ENCODE measurements at regions not wholly inside any gene's neighbourhood (a gene's known extent, or its start where the extent isn't known, plus 50 kb on each side); places are given as distances from the start of the nearest gene placed in this dataset.

DNA sequence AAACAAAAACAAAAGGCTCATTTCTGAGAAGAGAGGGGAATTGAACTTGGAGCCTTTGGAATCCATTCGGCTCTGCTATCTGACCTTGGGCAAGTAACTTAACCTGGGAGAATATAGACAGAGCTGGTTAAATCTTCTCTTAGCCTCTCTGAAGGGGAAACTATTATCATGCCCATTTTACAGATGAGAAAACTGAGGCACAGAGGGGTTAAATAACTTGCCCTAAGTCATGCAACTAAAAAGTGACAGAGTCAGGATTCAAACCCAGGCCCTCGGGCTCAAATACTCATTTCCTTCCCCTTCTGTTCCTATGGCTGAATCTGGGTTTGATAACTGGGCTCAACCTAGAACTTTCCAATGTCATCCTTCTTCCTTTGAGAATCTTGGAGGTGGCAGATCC is 291.3 kb upstream of the MSX2 start:
- 76 to 88% (median 88%) methylated on average over 2 of the region's 2 CpGs for WGBS, 3 donors
- intact Hi-C loops (cut with DNase I), result no loop called here
- DNase-seq, result no peak

GRCh38 chr5:174436750-174437149 is 287.6 kb upstream of the MSX2 start:
- Histone ChIP-seq H3K27ac (no peak overlapping the region), H3K9me3 (no peaks in the 10 kb centered on the region), H3K27me3 (no peaks in the 10 kb centered on the region), H3K4me3 (no peak overlapping the region), H3K4me1 (ENCODE audit: insufficient read depth) (no peaks in the 10 kb centered on the region), H3K36me3 (no peaks in the 10 kb centered on the region)
- DNase-seq, result no peak
- intact Hi-C loops (cut with DNase I), result no loop called here
- WGBS, 3 donors, result 53 to 58% (median 54%) methylated on average over 4 of the region's 4 CpGs
- TF ChIP-seq EP300 (IDR thresholded peaks at IDR 0.05) (no peak), POLR2A (IDR thresholded peaks at IDR 0.05) (no peak), CTCF (IDR thresholded peaks at IDR 0.05) (no peak)

More for the DNA sequence above, 291.3 kb upstream of the MSX2 start:
- no peaks in the 10 kb centered on the region for H3K9me3 ChIP-seq
- no peaks in the 10 kb centered on the region for H3K4me1 ChIP-seq (ENCODE audit: insufficient read depth)
- H3K36me3 ChIP-seq, result no peaks in the 10 kb centered on the region
- H3K4me3 ChIP-seq, result no peak overlapping the region
- H3K27ac ChIP-seq, result no peak overlapping the region
- no peak for TF ChIP-seq CTCF (IDR thresholded peaks at IDR 0.05)
- TF ChIP-seq POLR2A (IDR thresholded peaks at IDR 0.05), result no peak
- no peaks in the 10 kb centered on the region for H3K27me3 ChIP-seq

DNA sequence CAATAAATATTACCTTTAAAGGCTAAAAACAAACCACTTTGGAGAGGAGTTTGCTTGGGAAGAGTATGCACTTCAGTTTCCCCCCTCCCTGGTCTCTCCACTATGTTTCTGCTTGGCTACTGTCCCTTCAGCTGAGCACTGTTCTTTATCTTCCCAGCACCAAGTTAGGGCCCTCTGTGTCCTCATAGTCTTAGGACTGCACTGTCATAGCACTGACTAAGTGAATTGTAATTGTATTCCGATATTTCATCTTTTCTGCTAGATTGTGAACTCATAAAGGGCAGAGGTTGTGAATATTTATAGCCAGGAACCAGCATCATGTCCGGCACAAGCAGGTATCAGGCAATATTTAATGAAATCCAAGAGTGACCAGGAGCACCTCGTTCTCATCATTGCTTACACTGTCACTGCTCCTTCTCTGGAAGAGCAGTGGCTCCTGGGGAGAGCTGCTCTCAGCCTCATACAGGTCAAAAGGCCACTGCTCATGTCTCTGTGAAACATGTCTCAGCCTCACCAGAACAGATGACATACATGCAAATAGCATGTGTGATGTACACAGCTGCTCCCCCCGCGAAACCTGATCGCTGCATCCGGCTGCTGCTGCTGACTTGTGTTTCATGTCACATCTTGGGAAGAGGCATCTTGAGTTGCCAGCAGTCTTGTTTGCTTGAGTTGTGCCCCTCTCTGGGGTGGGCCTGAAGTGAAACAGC is 279.7 kb upstream of the MSX2 start:
- no peaks in the 10 kb centered on the region for H3K27me3 ChIP-seq
- intact Hi-C loops (cut with DNase I), result no loop called here
- no peak overlapping the region for H3K27ac ChIP-seq
- 58 to 75% (median 67%) methylated on average over 6 to 7 of the region's 7 CpGs for WGBS, 3 donors
- no peaks in the 10 kb centered on the region for H3K4me1 ChIP-seq (ENCODE audit: insufficient read depth)
- no peak overlapping the region for H3K4me3 ChIP-seq
- no peak for DNase-seq
- H3K36me3 ChIP-seq, result no peaks in the 10 kb centered on the region
- H3K9me3 ChIP-seq, result no peaks in the 10 kb centered on the region
- no peak for TF ChIP-seq POLR2A (IDR thresholded peaks at IDR 0.05)
- no peak for TF ChIP-seq EP300 (IDR thresholded peaks at IDR 0.05)
- no peak for TF ChIP-seq CTCF (IDR thresholded peaks at IDR 0.05)

GRCh38 chr5:174446446-174446845 is 277.9 kb upstream of the MSX2 start:
- 53 to 74% (median 64%) methylated on average over 6 of the region's 6 CpGs for WGBS, 3 donors
- DNase-seq, result no peak

More at GRCh38 chr5:174446446-174446845, 277.9 kb upstream of the MSX2 start:
- no peak overlapping the region for H3K4me3 ChIP-seq
- no peaks in the 10 kb centered on the region for H3K9me3 ChIP-seq
- no peak overlapping the region for H3K27ac ChIP-seq
- no peaks in the 10 kb centered on the region for H3K36me3 ChIP-seq
- H3K4me1 ChIP-seq (ENCODE audit: insufficient read depth), result no peaks in the 10 kb centered on the region
- intact Hi-C loops (cut with DNase I), result no loop called here
- TF ChIP-seq POLR2A (IDR thresholded peaks at IDR 0.05) (no peak), CTCF (IDR thresholded peaks at IDR 0.05) (no peak), EP300 (IDR thresholded peaks at IDR 0.05) (no peak)
- no peaks in the 10 kb centered on the region for H3K27me3 ChIP-seq
